Panc1 (cell line): ENCODE measurements at regions not wholly inside any gene's neighbourhood (a gene's known extent, or its start where the extent isn't known, plus 50 kb on each side); places are given as distances from the start of the nearest gene placed in this dataset.

ENCODE experiments used
- POLR2AphosphoS5 ChIP-seq: IDR thresholded peaks from 2 replicates; pipeline ENCODE4 v1.6.1; 2012; ENCODE audit warnings: mild to moderate bottlenecking, low read depth, low read length, moderate library complexity
- SIN3A ChIP-seq: IDR thresholded peaks from 2 replicates; pipeline ENCODE4 v1.6.1; 2012; ENCODE audit warnings: low read depth, mild to moderate bottlenecking, low read length, moderate library complexity, borderline replicate concordance; ENCODE audit not compliant: insufficient read depth
- TF ChIP-seq, protein P1 (sequence below): fragments of 450-650 bp; IDR thresholded peaks from 2 replicates; pipeline ENCODE4 v1.5.1; 2017; ENCODE audit warnings: mild to moderate bottlenecking
- TF ChIP-seq, protein P2 (sequence below), 2 experiments: IDR thresholded peaks; 2 replicates each; pipeline ENCODE4 v1.6.1; 2011 to 2012; ENCODE audit warnings: low read depth in 2 of 2, control low read depth in 1 of 2, low read length in 1 of 2, mild to moderate bottlenecking in 1 of 2, moderate library complexity in 1 of 2; ENCODE audit not compliant: insufficient read depth in 1 of 2

DNA sequence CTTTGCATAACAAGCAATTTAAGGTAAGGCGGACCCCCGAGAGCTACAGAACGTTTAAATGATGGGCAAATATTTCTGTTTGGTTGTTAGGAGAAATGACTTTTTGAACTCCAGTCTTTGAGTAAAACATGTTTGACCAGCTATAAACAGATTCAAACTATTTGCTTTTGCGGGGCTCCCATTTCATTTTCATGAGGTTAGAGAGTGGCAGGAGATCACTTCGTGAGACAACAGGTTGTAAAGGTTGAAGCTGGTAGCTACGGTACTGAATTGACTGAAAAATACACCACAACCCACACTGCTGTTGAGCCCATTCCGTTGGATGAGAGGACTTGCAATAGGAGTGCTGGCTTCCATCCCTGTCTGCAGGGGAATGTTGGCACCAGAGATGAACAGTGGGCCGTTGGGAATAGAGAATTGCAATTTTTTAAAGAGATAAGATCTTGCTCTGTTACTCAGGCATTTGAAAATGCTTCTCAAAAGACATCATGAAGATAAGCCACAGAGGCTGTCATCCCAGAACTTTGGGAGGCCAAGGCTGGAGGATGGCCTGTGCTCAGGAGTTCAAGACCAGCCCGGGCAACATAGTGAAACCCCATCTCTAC is 65.7 kb upstream of the CARD11 start:
- TF ChIP-seq SIN3A (no peak), POLR2AphosphoS5 (no peak)
- TF ChIP-seq, protein P1, sequence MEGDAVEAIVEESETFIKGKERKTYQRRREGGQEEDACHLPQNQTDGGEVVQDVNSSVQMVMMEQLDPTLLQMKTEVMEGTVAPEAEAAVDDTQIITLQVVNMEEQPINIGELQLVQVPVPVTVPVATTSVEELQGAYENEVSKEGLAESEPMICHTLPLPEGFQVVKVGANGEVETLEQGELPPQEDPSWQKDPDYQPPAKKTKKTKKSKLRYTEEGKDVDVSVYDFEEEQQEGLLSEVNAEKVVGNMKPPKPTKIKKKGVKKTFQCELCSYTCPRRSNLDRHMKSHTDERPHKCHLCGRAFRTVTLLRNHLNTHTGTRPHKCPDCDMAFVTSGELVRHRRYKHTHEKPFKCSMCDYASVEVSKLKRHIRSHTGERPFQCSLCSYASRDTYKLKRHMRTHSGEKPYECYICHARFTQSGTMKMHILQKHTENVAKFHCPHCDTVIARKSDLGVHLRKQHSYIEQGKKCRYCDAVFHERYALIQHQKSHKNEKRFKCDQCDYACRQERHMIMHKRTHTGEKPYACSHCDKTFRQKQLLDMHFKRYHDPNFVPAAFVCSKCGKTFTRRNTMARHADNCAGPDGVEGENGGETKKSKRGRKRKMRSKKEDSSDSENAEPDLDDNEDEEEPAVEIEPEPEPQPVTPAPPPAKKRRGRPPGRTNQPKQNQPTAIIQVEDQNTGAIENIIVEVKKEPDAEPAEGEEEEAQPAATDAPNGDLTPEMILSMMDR = no peak
- TF ChIP-seq, protein P2, sequence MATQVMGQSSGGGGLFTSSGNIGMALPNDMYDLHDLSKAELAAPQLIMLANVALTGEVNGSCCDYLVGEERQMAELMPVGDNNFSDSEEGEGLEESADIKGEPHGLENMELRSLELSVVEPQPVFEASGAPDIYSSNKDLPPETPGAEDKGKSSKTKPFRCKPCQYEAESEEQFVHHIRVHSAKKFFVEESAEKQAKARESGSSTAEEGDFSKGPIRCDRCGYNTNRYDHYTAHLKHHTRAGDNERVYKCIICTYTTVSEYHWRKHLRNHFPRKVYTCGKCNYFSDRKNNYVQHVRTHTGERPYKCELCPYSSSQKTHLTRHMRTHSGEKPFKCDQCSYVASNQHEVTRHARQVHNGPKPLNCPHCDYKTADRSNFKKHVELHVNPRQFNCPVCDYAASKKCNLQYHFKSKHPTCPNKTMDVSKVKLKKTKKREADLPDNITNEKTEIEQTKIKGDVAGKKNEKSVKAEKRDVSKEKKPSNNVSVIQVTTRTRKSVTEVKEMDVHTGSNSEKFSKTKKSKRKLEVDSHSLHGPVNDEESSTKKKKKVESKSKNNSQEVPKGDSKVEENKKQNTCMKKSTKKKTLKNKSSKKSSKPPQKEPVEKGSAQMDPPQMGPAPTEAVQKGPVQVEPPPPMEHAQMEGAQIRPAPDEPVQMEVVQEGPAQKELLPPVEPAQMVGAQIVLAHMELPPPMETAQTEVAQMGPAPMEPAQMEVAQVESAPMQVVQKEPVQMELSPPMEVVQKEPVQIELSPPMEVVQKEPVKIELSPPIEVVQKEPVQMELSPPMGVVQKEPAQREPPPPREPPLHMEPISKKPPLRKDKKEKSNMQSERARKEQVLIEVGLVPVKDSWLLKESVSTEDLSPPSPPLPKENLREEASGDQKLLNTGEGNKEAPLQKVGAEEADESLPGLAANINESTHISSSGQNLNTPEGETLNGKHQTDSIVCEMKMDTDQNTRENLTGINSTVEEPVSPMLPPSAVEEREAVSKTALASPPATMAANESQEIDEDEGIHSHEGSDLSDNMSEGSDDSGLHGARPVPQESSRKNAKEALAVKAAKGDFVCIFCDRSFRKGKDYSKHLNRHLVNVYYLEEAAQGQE (IDR thresholded peaks at IDR 0.05; ENCODE audit: insufficient read depth in 1 of 2, low read depth in 2 of 2, low read length in 1 of 2) = no peak
